Endothelial cell (in vitro differentiated cells): ENCODE measurements at regions not wholly inside any gene's neighbourhood (a gene's known extent, or its start where the extent isn't known, plus 50 kb on each side); places are given as distances from the start of the nearest gene placed in this dataset.

Experiments used
- DNase-seq: peaks from one replicate; pipeline ENCODE4 v3.0.0; 2021; ENCODE audit warnings: low spot score
- H3K27ac Mint-ChIP-seq: one replicate; pipeline ENCODE4 v1.8.0; 2021; ENCODE audit warnings: mixed read lengths, inconsistent platforms; ENCODE audit not compliant: unreplicated experiment
- H3K27me3 Mint-ChIP-seq: one replicate; pipeline ENCODE4 v1.8.0; 2021; ENCODE audit warnings: mild to moderate bottlenecking, moderate library complexity, mixed read lengths, inconsistent platforms; ENCODE audit not compliant: unreplicated experiment
- H3K36me3 Mint-ChIP-seq: one replicate; pipeline ENCODE4 v1.8.0; 2021; ENCODE audit warnings: mild to moderate bottlenecking, low read depth, mixed read lengths, inconsistent platforms; ENCODE audit not compliant: unreplicated experiment
- H3K4me1 Mint-ChIP-seq: one replicate; pipeline ENCODE4 v1.8.0; 2021; ENCODE audit warnings: mild to moderate bottlenecking, mixed read lengths, inconsistent platforms; ENCODE audit not compliant: unreplicated experiment
- H3K4me3 Mint-ChIP-seq: one replicate; pipeline ENCODE4 v1.8.0; 2021; ENCODE audit warnings: mild to moderate bottlenecking, mixed read lengths, inconsistent platforms; ENCODE audit not compliant: unreplicated experiment
- H3K9me3 Mint-ChIP-seq: one replicate; pipeline ENCODE4 v1.8.0; 2021; ENCODE audit warnings: mixed read lengths, inconsistent platforms; ENCODE audit not compliant: unreplicated experiment
- TF ChIP-seq, protein P1 (sequence below): fragments of 200-600 bp; sonication (generic); IDR thresholded peaks from one replicate; pipeline ENCODE4 v1.5.0; 2021; ENCODE audit warnings: antibody characterized with exemption; ENCODE audit not compliant: unreplicated experiment

DNA sequence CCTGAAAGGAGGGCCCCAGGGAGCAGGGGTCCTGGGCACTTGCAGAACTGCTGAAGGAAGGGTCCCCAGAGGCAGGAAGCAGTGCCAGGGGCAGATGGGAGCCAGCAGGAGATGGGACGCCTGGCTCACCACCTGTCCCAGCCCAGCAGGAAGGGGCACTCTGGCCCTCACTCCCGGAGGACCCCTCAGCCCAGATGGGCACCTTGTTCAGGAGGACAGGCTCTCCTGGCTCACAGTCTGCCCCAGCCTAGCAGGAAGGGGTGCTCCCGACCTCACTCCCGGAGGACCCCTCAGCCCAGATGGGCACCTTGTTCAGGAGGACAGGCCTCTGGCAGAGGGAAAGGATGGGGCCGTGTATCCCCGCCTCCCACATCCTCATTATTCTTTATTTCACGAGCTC, 331.4 kb upstream of the SHH start:
- H3K27ac Mint-ChIP-seq: no peak overlapping the region
- no peaks in the 10 kb centered on the region for H3K36me3 Mint-ChIP-seq
- no peaks in the 10 kb centered on the region for H3K9me3 Mint-ChIP-seq
- DNase-seq: no peak
- no peak overlapping the region for H3K4me3 Mint-ChIP-seq
- no peaks in the 10 kb centered on the region for H3K27me3 Mint-ChIP-seq
- TF ChIP-seq, protein P1, sequence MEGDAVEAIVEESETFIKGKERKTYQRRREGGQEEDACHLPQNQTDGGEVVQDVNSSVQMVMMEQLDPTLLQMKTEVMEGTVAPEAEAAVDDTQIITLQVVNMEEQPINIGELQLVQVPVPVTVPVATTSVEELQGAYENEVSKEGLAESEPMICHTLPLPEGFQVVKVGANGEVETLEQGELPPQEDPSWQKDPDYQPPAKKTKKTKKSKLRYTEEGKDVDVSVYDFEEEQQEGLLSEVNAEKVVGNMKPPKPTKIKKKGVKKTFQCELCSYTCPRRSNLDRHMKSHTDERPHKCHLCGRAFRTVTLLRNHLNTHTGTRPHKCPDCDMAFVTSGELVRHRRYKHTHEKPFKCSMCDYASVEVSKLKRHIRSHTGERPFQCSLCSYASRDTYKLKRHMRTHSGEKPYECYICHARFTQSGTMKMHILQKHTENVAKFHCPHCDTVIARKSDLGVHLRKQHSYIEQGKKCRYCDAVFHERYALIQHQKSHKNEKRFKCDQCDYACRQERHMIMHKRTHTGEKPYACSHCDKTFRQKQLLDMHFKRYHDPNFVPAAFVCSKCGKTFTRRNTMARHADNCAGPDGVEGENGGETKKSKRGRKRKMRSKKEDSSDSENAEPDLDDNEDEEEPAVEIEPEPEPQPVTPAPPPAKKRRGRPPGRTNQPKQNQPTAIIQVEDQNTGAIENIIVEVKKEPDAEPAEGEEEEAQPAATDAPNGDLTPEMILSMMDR: no peak
- H3K4me1 Mint-ChIP-seq: no peaks in the 10 kb centered on the region

DNA sequence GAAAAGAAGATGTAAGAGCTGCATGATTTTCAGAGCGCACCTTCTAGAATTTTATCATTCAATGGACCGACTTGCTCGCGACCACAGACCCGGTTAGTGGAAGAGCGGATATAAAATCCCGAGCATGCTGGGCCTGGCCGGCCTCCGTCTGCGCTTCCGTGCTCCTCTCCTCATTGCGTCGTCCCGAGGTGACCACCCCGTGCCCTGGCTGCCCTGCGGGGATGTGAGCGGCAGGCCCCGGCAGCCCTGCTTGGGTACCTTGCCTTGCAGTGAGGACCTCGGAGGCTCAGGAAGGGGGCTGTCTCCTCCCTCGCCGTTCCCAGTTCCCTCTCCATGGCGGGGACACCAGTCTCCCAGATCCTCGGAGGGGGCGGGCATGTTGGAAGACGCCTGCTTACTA, 330.9 kb upstream of the SHH start:
- no peaks in the 10 kb centered on the region for H3K27me3 Mint-ChIP-seq
- H3K27ac Mint-ChIP-seq: no peak overlapping the region
- TF ChIP-seq, protein P1: no peak
- no peaks in the 10 kb centered on the region for H3K36me3 Mint-ChIP-seq
- no peaks in the 10 kb centered on the region for H3K4me1 Mint-ChIP-seq
- H3K4me3 Mint-ChIP-seq: no peak overlapping the region
- H3K9me3 Mint-ChIP-seq: no peaks in the 10 kb centered on the region
- no peak for DNase-seq

DNA sequence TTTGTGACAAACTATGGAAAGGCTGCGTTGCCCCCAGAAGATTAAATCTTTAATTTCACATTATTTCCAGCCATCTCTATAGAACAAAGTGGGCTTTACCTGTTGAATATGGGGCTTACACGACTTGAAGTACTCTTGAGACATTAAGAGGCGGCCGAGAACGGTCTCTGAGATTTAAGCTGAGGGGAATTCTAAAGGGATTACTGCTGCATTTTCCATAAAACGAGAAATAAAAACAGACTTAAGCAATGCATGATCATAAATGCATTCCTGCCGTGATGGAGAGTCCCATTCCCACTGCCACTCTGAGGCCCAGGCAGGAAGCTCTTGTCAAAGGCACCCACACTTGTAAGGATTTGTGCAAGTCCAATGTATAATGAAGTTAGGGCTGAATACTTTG, 329.7 kb upstream of the SHH start:
- no peaks in the 10 kb centered on the region for H3K36me3 Mint-ChIP-seq
- no peaks in the 10 kb centered on the region for H3K27me3 Mint-ChIP-seq
- no peaks in the 10 kb centered on the region for H3K9me3 Mint-ChIP-seq
- TF ChIP-seq, protein P1: no peak
- no peak for DNase-seq
- H3K4me1 Mint-ChIP-seq: no peaks in the 10 kb centered on the region
- H3K27ac Mint-ChIP-seq: no peak overlapping the region
- no peak overlapping the region for H3K4me3 Mint-ChIP-seq

DNA sequence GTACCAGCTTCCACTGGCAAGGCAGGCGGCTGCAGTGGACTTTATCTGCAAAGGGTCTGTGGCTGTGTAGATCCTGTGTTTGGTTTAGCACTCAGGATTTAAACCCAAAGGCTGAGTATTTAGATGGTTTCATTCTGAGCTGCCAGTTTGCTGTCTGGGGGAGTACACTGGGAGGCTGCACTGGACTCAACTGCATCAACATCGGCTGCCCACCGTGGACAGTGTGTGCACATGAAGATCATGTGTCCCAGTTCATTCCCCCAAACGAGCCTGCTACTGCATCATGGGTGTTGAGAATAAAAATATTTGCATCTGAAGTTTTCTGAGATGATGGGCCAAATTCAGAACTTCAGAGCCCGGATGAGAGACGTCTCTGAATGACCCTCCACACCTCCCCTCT, 328.6 kb upstream of the SHH start:
- TF ChIP-seq, protein P1: no peak
- Mint-ChIP-seq H3K4me3 (no peak overlapping the region), H3K27me3 (no peaks in the 10 kb centered on the region), H3K9me3 (no peaks in the 10 kb centered on the region), H3K4me1 (no peaks in the 10 kb centered on the region), H3K27ac (no peak overlapping the region), H3K36me3 (no peaks in the 10 kb centered on the region)
- DNase-seq: no peak

DNA sequence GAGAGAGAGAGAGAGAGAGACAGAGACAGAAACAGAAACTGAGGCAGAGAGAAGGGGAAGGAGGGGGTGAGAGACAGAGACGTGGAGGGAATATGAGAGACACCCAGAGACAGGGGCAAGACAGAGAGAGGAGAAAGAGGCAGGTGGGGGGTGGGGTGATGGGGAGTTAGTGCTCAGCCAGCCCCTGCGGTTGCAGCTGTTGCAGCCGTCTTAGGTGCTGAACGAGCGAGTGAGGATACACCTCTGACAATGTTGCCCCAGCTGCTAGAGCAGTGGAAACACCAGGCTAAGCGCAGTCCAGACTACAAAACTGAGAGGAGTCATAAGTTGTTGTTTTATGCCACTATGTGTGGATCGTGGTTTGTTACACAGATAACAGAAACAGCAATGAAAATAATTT, 328.2 kb upstream of the SHH start:
- Mint-ChIP-seq H3K27me3 (no peaks in the 10 kb centered on the region), H3K27ac (no peak overlapping the region), H3K9me3 (no peaks in the 10 kb centered on the region), H3K4me3 (no peak overlapping the region), H3K4me1 (no peaks in the 10 kb centered on the region), H3K36me3 (no peaks in the 10 kb centered on the region)
- no peak for DNase-seq
- TF ChIP-seq, protein P1: no peak
